ENCODE measurements at regions not wholly inside any gene's neighbourhood (a gene's known extent, or its start where the extent isn't known, plus 50 kb on each side); places are given as distances from the start of the nearest gene placed in this dataset.

GRCh38 chr18:11553098-11553940 lies 56.1 kb upstream of the SLC35G4 start:
- H2AFZ ChIP-seq: no peak overlapping the region
- no peaks in the 10 kb centered on the region for H3K4me1 ChIP-seq (ENCODE audit: insufficient read depth)
- no peaks in the 10 kb centered on the region for H3K9me3 ChIP-seq (ENCODE audit: low read depth)
- no peak overlapping the region for H3K27ac ChIP-seq
- H3K4me3 ChIP-seq: no peak overlapping the region
- TF ChIP-seq EZH2phosphoT487 (IDR thresholded peaks at IDR 0.05; ENCODE audit: low read depth, severe bottlenecking, unreplicated experiment) (no peak), CTCF (IDR thresholded peaks at IDR 0.05; ENCODE audit: poor library complexity) (peak; percentile 86)
- no peaks in the 10 kb centered on the region for H3K36me3 ChIP-seq (replicated peaks; ENCODE audit: insufficient read depth, low read depth)
- peaks cover 6% of the 10 kb centered on the region for H3K27me3 ChIP-seq
- no peak overlapping the region for H3K4me2 ChIP-seq
- 38% methylated on average over 8 of the region's 8 CpGs for WGBS (ENCODE audit: low lambda C conversion rate, missing lambda C conversion rate)
- H4K20me1 ChIP-seq (ENCODE audit: insufficient read depth, poor library complexity, severe bottlenecking): no peaks in the 10 kb centered on the region
- H3K9me2 ChIP-seq (replicated peaks; ENCODE audit: insufficient read depth): no peaks in the 10 kb centered on the region
- DNase-seq (ENCODE audit: low spot score): peak; percentile 65
- no peaks in the 10 kb centered on the region for H3K79me2 ChIP-seq

GRCh38 chr18:11548916-11549551 lies 60.4 kb upstream of the SLC35G4 start:
- no peaks in the 10 kb centered on the region for H3K36me3 ChIP-seq (replicated peaks; ENCODE audit: insufficient read depth, low read depth)
- no peak overlapping the region for H3K4me3 ChIP-seq
- TF ChIP-seq EZH2phosphoT487 (IDR thresholded peaks at IDR 0.05; ENCODE audit: low read depth, severe bottlenecking, unreplicated experiment) (no peak), CTCF (IDR thresholded peaks at IDR 0.05; ENCODE audit: poor library complexity) (no peak), EZH2 (IDR thresholded peaks at IDR 0.05; ENCODE audit: borderline replicate concordance) (no peak)
- H3K9me3 ChIP-seq (ENCODE audit: low read depth): no peaks in the 10 kb centered on the region
- WGBS (ENCODE audit: low lambda C conversion rate, missing lambda C conversion rate): 91% methylated on average over 7 of the region's 7 CpGs
- no peaks in the 10 kb centered on the region for H4K20me1 ChIP-seq (ENCODE audit: insufficient read depth, poor library complexity, severe bottlenecking)
- H3K27ac ChIP-seq: no peak overlapping the region
- no peaks in the 10 kb centered on the region for H3K9me2 ChIP-seq (replicated peaks; ENCODE audit: insufficient read depth)
- H3K79me2 ChIP-seq: no peaks in the 10 kb centered on the region
- DNase-seq (ENCODE audit: low spot score): no peak
- H2AFZ ChIP-seq: no peak overlapping the region
- H3K27me3 ChIP-seq: peaks cover 6% of the 10 kb centered on the region
- no peaks in the 10 kb centered on the region for H3K4me1 ChIP-seq (ENCODE audit: insufficient read depth)
- H3K4me2 ChIP-seq: no peak overlapping the region

GRCh38 chr18:11548396-11548795 lies 61.0 kb upstream of the SLC35G4 start:
- no peak for TF ChIP-seq CTCF (IDR thresholded peaks at IDR 0.05; ENCODE audit: poor library complexity)
- TF ChIP-seq EZH2 (IDR thresholded peaks at IDR 0.05; ENCODE audit: borderline replicate concordance): no peak
- TF ChIP-seq EZH2phosphoT487 (IDR thresholded peaks at IDR 0.05; ENCODE audit: low read depth, severe bottlenecking, unreplicated experiment): no peak
- no peaks in the 10 kb centered on the region for H3K79me2 ChIP-seq

More at GRCh38 chr18:11548396-11548795, 61.0 kb upstream of the SLC35G4 start:
- Histone ChIP-seq H3K27ac (no peak overlapping the region), H3K27me3 (peaks cover 6% of the 10 kb centered on the region), H3K4me1 (ENCODE audit: insufficient read depth) (no peaks in the 10 kb centered on the region), H3K4me3 (no peak overlapping the region), H3K36me3 (replicated peaks; ENCODE audit: insufficient read depth, low read depth) (no peaks in the 10 kb centered on the region), H3K9me2 (replicated peaks; ENCODE audit: insufficient read depth) (no peaks in the 10 kb centered on the region), H2AFZ (no peak overlapping the region), H3K9me3 (ENCODE audit: low read depth) (peaks cover 4% of the 10 kb centered on the region), H4K20me1 (ENCODE audit: insufficient read depth, poor library complexity, severe bottlenecking) (no peaks in the 10 kb centered on the region), H3K4me2 (no peak overlapping the region)
- no peak for DNase-seq (ENCODE audit: low spot score)
- 81% methylated on average over 1 of the region's 1 CpG for WGBS (ENCODE audit: low lambda C conversion rate, missing lambda C conversion rate)

Data from hepatocyte (in vitro differentiated cells).